Endothelial cell of umbilical vein (primary cell): ENCODE measurements at regions not wholly inside any gene's neighbourhood (a gene's known extent, or its start where the extent isn't known, plus 50 kb on each side); places are given as distances from the start of the nearest gene placed in this dataset.

Experiments
- BruUV-seq: library from RNA; stranded (reverse); fragments of 400-500 nt; replicated peaks from 2 replicates; lab custom pipeline; 2021; lab: Mats Ljungman, UMichigan
- CTCF ChIA-PET: fragments of 300-600, 350-600 bp; sonication (Branson Sonifier 250); formaldehyde crosslinking; loops from one replicate; lab custom pipeline; 2021; ENCODE audit warnings: antibody characterized with exemption, inconsistent platforms; lab: Charles Lee
- POLR2A ChIA-PET: fragments of 300-600, 350-600 bp; sonication (Branson Sonifier 250); formaldehyde crosslinking; loops from one replicate; lab custom pipeline; 2021; ENCODE audit warnings: antibody characterized with exemption, inconsistent platforms; lab: Charles Lee
- DNase-seq: peaks from one replicate; pipeline ENCODE4 v3.0.0-alpha.2; 2011; ENCODE audit warnings: low read depth, low spot score
- FAIRE-seq: peaks from 2 replicates; lab custom pipeline; 2011; peaks lifted over from hg19 to GRCh38; lab: Jason Lieb, UNC
- H2AFZ ChIP-seq: 2 replicates; pipeline ENCODE4 v1.6.0; 2012; ENCODE audit warnings: low read depth, low read length, control low read depth, inconsistent platforms
- H3K27ac ChIP-seq: 2 replicates; pipeline ENCODE4 v1.5.1; 2011; ENCODE audit warnings: low read depth, mild to moderate bottlenecking, control low read depth, low read length, moderate library complexity; ENCODE audit not compliant: insufficient read depth
- H3K27me3 ChIP-seq, 2 experiments: 2 replicates each; pipeline versions ENCODE4 v1.6.0 to v1.6.1; 2011; ENCODE audit warnings: low read length in 2 of 2, mixed read lengths in 1 of 2; ENCODE audit not compliant: control insufficient read depth in 2 of 2, insufficient read depth in 2 of 2
- H3K36me3 ChIP-seq, 2 experiments: 2 replicates in 1 of 2; 3 replicates in 1 of 2; pipeline ENCODE4 v1.5.1; 2011; ENCODE audit warnings: low read length in 2 of 2, mild to moderate bottlenecking in 1 of 2, moderate library complexity in 1 of 2; ENCODE audit not compliant: control insufficient read depth in 2 of 2, insufficient read depth in 2 of 2; ENCODE audit errors: extremely low read depth in 1 of 2
- H3K4me1 ChIP-seq: 3 replicates; pipeline ENCODE4 v1.5.1; 2011; ENCODE audit warnings: mild to moderate bottlenecking, low read length; ENCODE audit not compliant: control insufficient read depth, insufficient read depth; ENCODE audit errors: extremely low read depth
- H3K4me2 ChIP-seq: 2 replicates; pipeline ENCODE4 v1.6.1; 2011; ENCODE audit warnings: low read length, control low read depth, mixed read lengths; ENCODE audit not compliant: insufficient read depth
- H3K4me3 ChIP-seq, 3 experiments: fragments of 200-600 bp in 1 of 3; sonication (generic), shearing (Covaris generic) in 1 of 3; replicated peaks in 1 of 3; 2 replicates each; pipeline ENCODE4 v1.5.1; 2011 to 2016; ENCODE audit warnings: control low read depth in 3 of 3, low read length in 3 of 3, mild to moderate bottlenecking in 2 of 3, inconsistent platforms in 1 of 3, low read depth in 1 of 3, moderate library complexity in 1 of 3; ENCODE audit not compliant: insufficient read depth in 1 of 3
- H3K79me2 ChIP-seq: 2 replicates; pipeline ENCODE4 v1.6.0; 2012; ENCODE audit warnings: low read length, inconsistent platforms; ENCODE audit not compliant: control insufficient read depth, insufficient read depth
- H3K9ac ChIP-seq: replicated peaks from 2 replicates; pipeline ENCODE3; 2011; ENCODE audit warnings: low read length, control low read depth; ENCODE audit not compliant: insufficient read depth; ENCODE audit errors: extremely low read depth
- H3K9me1 ChIP-seq: replicated peaks from 3 replicates; pipeline ENCODE4 v1.6.0; 2011; ENCODE audit warnings: mild to moderate bottlenecking, low read length; ENCODE audit not compliant: control insufficient read depth, insufficient read depth; ENCODE audit errors: extremely low read depth
- H3K9me3 ChIP-seq: replicated peaks from 2 replicates; pipeline ENCODE4 v1.5.1; 2012; ENCODE audit warnings: low read length, inconsistent platforms; ENCODE audit not compliant: control insufficient read depth, insufficient read depth
- H4K20me1 ChIP-seq: replicated peaks from 2 replicates; pipeline ENCODE3; 2011; ENCODE audit warnings: mild to moderate bottlenecking, low read length; ENCODE audit not compliant: control insufficient read depth, insufficient read depth; ENCODE audit errors: extremely low read depth
- CTCF ChIP-seq, 2 donors: IDR thresholded peaks; 1 replicate in 1 of 2; 2 replicates in 1 of 2; pipeline ENCODE4 v1.5.1; 2011; ENCODE audit warnings: low read length in 2 of 2, mild to moderate bottlenecking in 2 of 2, moderate library complexity in 2 of 2, control low read depth in 1 of 2, inconsistent platforms in 1 of 2, low read depth in 1 of 2; ENCODE audit not compliant: insufficient read depth in 1 of 2; ENCODE audit errors: extremely low read depth in 1 of 2
- EZH2 ChIP-seq: IDR thresholded peaks from 2 replicates; pipeline ENCODE4 v1.6.1; 2012; ENCODE audit warnings: borderline replicate concordance, low read depth, mild to moderate bottlenecking, moderate library complexity, low read length, inconsistent platforms; ENCODE audit not compliant: severe bottlenecking
- FOS ChIP-seq: IDR thresholded peaks from 2 replicates; pipeline ENCODE4 v1.6.1; 2011; ENCODE audit warnings: mild to moderate bottlenecking, low read length, moderate library complexity, borderline replicate concordance; ENCODE audit not compliant: insufficient read depth
- GATA2 ChIP-seq: IDR thresholded peaks from 2 replicates; pipeline ENCODE4 v1.7.0; 2011; ENCODE audit warnings: low read depth, mild to moderate bottlenecking, moderate library complexity, mixed read lengths, low read length; ENCODE audit not compliant: insufficient read length, insufficient read depth
- JUN ChIP-seq: IDR thresholded peaks from 2 replicates; pipeline ENCODE4 v1.6.1; 2011; ENCODE audit warnings: borderline replicate concordance, low read depth; ENCODE audit not compliant: insufficient read length, insufficient read depth
- MYC ChIP-seq: IDR thresholded peaks from one replicate; pipeline ENCODE4 v1.6.1; 2011; ENCODE audit warnings: mild to moderate bottlenecking, low read depth, low read length
- POLR2A ChIP-seq: IDR thresholded peaks from 2 replicates; pipeline ENCODE4 v1.6.1; 2012; ENCODE audit warnings: low read depth, mild to moderate bottlenecking, control low read depth, low read length
- POLR2AphosphoS5 ChIP-seq: IDR thresholded peaks from 2 replicates; pipeline ENCODE4 v1.6.1; 2012; ENCODE audit warnings: low read depth, mild to moderate bottlenecking, control low read depth, low read length, moderate library complexity; ENCODE audit not compliant: insufficient read depth
- dilution Hi-C: fragments of 300-500 bp; cut with MboI; formaldehyde crosslinking; loops from one replicate; pipeline ENCODE4 v1.15.0; 2019; ENCODE audit warnings: low sequenced_read_pairs; ENCODE audit not compliant: extremely low pct_ligation_motif_present
- intact Hi-C: fragments of 100-400 bp; cut with micrococcal nuclease; formaldehyde crosslinking; loops from one replicate; pipeline ENCODE4 v1.10.0; 2022
- TF ChIP-seq, protein P1 (sequence below): IDR thresholded peaks from 2 replicates; pipeline ENCODE4 v1.6.1; 2011; ENCODE audit not compliant: insufficient read depth, insufficient read length

DNA sequence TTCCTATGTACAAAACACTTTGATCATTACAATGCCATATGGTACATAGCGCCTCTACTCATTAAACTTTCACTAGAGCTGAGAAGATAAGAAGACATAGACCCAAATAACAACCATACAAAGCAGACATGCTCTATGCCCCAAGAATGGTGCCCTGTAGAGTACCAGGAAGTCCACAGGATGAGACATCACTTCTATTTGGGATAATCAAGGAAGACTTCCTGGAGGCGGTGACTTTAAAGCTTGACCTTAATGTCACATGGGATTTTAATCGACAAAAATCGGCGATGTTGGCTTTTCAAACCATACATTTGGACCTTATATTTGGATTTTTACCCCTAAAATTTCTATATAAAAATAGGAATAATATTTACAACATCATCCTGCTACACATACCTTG is 224.3 kb upstream of the MAP3K1 start:
- dilution Hi-C loops (no loop called here), intact Hi-C loops (no loop called here)
- BruUV-seq: no TSS peak
- no peaks in the 10 kb centered on the region for H3K36me3 ChIP-seq
- no peak for TF ChIP-seq MYC
- TF ChIP-seq, protein P1, sequence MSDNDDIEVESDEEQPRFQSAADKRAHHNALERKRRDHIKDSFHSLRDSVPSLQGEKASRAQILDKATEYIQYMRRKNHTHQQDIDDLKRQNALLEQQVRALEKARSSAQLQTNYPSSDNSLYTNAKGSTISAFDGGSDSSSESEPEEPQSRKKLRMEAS: no peak
- TF ChIP-seq POLR2AphosphoS5: no peak
- no peak for TF ChIP-seq POLR2A
- TF ChIP-seq EZH2: no peak
- no peak for TF ChIP-seq JUN
- TF ChIP-seq CTCF (IDR thresholded peaks at IDR 0.05; ENCODE audit: extremely low read depth in 1 of 2, insufficient read depth in 1 of 2, low read depth in 1 of 2, low read length in 2 of 2): no peak
- TF ChIP-seq FOS: no peak
- no peak for TF ChIP-seq GATA2
- H3K4me2 ChIP-seq: no peak overlapping the region
- H3K4me1 ChIP-seq: no peaks in the 10 kb centered on the region
- no peak for DNase-seq
- no peaks in the 10 kb centered on the region for H4K20me1 ChIP-seq
- no peak overlapping the region for H3K9ac ChIP-seq
- ChIA-PET CTCF (no interaction called here), POLR2A (no interaction called here)
- H2AFZ ChIP-seq: no peak overlapping the region
- peaks cover 3 to 11% of the 10 kb centered on the region in 2 experiments for H3K27me3 ChIP-seq
- H3K4me3 ChIP-seq: no peak overlapping the region
- no peak for FAIRE-seq
- no peaks in the 10 kb centered on the region for H3K79me2 ChIP-seq
- no peaks in the 10 kb centered on the region for H3K9me1 ChIP-seq
- no peaks in the 10 kb centered on the region for H3K9me3 ChIP-seq
- no peak overlapping the region for H3K27ac ChIP-seq
